Calu3 (cell line): ENCODE measurements at regions not wholly inside any gene's neighbourhood (a gene's known extent, or its start where the extent isn't known, plus 50 kb on each side); places are given as distances from the start of the nearest gene placed in this dataset.

Source experiments
- BruUV-seq: library from RNA; stranded (reverse); fragments of 400-500 nt; replicated peaks from 2 replicates; lab custom pipeline; 2021; lab: Mats Ljungman, UMichigan
- CTCF ChIA-PET: fragments of 300-600 bp; sonication (Branson Sonifier 250); formaldehyde crosslinking; loops from one replicate; lab custom pipeline; 2022; ENCODE audit warnings: antibody characterized with exemption; lab: Charles Lee
- DNase-seq: peaks from one replicate; pipeline ENCODE4 v3.0.0; 2022
- H3K27ac Mint-ChIP-seq: one replicate; pipeline ENCODE4 v1.8.0; 2022; ENCODE audit warnings: mixed read lengths; ENCODE audit not compliant: unreplicated experiment
- H3K27me3 Mint-ChIP-seq: one replicate; pipeline ENCODE4 v1.8.0; 2022; ENCODE audit warnings: mixed read lengths; ENCODE audit not compliant: unreplicated experiment
- H3K36me3 Mint-ChIP-seq: one replicate; pipeline ENCODE4 v1.8.0; 2022; ENCODE audit warnings: mild to moderate bottlenecking, moderate library complexity, mixed read lengths; ENCODE audit not compliant: insufficient read depth, unreplicated experiment
- H3K4me1 Mint-ChIP-seq: one replicate; pipeline ENCODE4 v1.8.0; 2022; ENCODE audit warnings: mild to moderate bottlenecking, low read depth, mixed read lengths; ENCODE audit not compliant: unreplicated experiment
- H3K4me3 Mint-ChIP-seq: one replicate; pipeline ENCODE4 v1.8.0; 2022; ENCODE audit warnings: mild to moderate bottlenecking, low read depth, moderate library complexity, mixed read lengths; ENCODE audit not compliant: unreplicated experiment
- H3K9me3 Mint-ChIP-seq: one replicate; pipeline ENCODE4 v1.8.0; 2022; ENCODE audit warnings: low read depth, mixed read lengths; ENCODE audit not compliant: unreplicated experiment
- intact Hi-C: fragments of 100-400 bp; cut with micrococcal nuclease; formaldehyde crosslinking; loops from one replicate; pipeline ENCODE4 v1.10.0; 2022; ENCODE audit not compliant: unreplicated experiment
- TF ChIP-seq, protein P1 (sequence below): fragments of 200-600 bp; IDR thresholded peaks from one replicate; pipeline ENCODE4 v1.8.0; 2022; ENCODE audit warnings: antibody characterized with exemption; ENCODE audit not compliant: unreplicated experiment

DNA sequence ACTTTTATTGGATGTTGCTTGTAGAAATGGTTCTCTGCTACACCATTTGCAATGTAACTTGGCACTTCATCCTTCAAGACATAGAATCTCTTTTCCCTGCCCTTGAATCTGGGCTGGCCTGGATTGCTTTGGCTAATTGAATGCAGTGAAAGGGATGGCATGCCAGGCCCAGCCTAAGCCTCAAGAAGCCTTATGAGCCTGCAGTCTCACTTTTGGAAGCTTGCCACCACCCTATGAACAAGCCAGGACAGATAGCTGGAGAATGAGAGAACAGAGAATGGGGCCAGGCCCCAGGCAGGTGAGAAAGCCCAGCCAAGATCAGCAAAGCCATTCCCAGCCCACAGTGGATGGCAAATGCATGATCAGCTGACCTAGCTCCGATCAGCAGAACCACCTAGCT is 117.0 kb upstream of the ADRA1D start:
- Mint-ChIP-seq H3K4me3 (no peak overlapping the region), H3K27me3 (peaks cover 100% of the 10 kb centered on the region), H3K9me3 (no peaks in the 10 kb centered on the region), H3K36me3 (no peaks in the 10 kb centered on the region), H3K4me1 (no peaks in the 10 kb centered on the region), H3K27ac (no peak overlapping the region)
- TF ChIP-seq, protein P1, sequence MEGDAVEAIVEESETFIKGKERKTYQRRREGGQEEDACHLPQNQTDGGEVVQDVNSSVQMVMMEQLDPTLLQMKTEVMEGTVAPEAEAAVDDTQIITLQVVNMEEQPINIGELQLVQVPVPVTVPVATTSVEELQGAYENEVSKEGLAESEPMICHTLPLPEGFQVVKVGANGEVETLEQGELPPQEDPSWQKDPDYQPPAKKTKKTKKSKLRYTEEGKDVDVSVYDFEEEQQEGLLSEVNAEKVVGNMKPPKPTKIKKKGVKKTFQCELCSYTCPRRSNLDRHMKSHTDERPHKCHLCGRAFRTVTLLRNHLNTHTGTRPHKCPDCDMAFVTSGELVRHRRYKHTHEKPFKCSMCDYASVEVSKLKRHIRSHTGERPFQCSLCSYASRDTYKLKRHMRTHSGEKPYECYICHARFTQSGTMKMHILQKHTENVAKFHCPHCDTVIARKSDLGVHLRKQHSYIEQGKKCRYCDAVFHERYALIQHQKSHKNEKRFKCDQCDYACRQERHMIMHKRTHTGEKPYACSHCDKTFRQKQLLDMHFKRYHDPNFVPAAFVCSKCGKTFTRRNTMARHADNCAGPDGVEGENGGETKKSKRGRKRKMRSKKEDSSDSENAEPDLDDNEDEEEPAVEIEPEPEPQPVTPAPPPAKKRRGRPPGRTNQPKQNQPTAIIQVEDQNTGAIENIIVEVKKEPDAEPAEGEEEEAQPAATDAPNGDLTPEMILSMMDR, result no peak
- no TSS peak for BruUV-seq
- intact Hi-C loops, result no loop called here
- CTCF ChIA-PET, result no interaction called here
- no peak for DNase-seq

DNA sequence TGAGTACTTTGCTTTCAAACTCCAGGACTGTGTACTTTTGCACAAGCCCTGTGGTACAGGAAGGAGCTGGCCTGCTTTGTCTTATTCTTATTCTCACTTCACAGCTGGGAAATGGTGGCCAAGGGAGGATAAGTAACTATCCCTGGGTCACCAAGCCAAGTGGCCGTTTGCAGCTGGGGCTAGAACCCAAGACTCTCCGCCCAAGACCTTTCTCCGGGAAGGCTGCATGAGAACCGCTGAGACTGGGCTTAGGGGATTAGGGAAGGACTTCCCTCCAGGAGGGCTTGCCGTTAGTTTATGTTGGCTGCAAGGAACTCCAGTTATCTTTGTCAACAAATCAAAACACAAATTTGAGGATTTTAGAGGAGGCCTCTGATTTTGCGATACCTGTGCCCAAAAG is 109.5 kb upstream of the ADRA1D start:
- intact Hi-C loops, result no loop called here

DNA sequence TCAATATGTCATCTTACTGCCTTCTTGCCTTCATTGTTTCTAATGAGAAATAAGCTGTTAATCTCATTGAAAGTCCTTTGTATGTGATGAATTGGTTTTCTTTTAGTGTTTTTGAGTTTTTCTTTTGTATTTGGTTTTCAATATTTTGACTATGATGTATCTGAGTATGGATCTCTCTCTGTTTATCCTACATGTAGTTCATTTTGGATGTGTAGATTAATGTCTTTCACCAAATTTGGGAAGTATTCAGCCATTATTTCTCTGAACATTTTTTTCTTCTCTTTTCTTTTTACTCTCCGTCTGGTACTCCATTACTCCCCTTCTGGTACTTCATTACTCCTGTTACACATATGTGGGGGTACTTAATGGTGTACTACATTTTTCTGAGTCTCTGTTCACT is 103.3 kb upstream of the ADRA1D start:
- CTCF ChIA-PET, result no interaction called here
- H3K27ac Mint-ChIP-seq, result no peak overlapping the region
- peaks cover 73% of the 10 kb centered on the region for H3K27me3 Mint-ChIP-seq
- TF ChIP-seq, protein P1, result no peak
- H3K4me1 Mint-ChIP-seq, result no peaks in the 10 kb centered on the region
- DNase-seq, result no peak
- intact Hi-C loops, result no loop called here
- no TSS peak for BruUV-seq
- peaks cover 5% of the 10 kb centered on the region for H3K9me3 Mint-ChIP-seq
- no peaks in the 10 kb centered on the region for H3K36me3 Mint-ChIP-seq
- no peak overlapping the region for H3K4me3 Mint-ChIP-seq

More for the DNA sequence above, 109.5 kb upstream of the ADRA1D start:
- Mint-ChIP-seq H3K36me3 (no peaks in the 10 kb centered on the region), H3K9me3 (no peaks in the 10 kb centered on the region), H3K4me1 (no peaks in the 10 kb centered on the region), H3K27me3 (peaks cover 100% of the 10 kb centered on the region), H3K27ac (no peak overlapping the region), H3K4me3 (no peak overlapping the region)
- no TSS peak for BruUV-seq
- CTCF ChIA-PET, result no interaction called here
- TF ChIP-seq, protein P1, result no peak
- no peak for DNase-seq

DNA sequence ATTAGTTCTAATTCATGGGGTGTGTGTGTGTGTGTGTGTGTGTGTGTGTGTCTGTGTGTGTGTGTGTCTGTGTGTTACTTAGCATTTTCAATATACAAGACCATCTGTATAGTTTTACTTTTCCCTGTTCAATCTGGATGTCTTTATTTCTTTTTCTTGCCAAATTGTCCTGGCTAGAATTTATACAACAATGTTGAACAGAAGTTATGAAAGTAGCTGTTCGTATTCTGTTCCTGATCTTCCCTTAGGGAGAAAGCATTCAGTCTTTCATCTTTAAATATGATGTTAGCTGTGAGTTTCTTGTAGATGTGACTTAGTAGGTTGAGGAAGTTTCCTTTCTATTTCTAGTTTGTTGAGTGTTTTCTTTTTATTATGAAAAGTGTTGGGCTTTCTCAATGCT is 101.0 kb upstream of the ADRA1D start:
- intact Hi-C loops, result no loop called here
- Mint-ChIP-seq H3K27ac (no peak overlapping the region), H3K36me3 (no peaks in the 10 kb centered on the region), H3K4me1 (no peaks in the 10 kb centered on the region), H3K27me3 (peaks cover 73% of the 10 kb centered on the region), H3K9me3 (peaks cover 5% of the 10 kb centered on the region), H3K4me3 (no peak overlapping the region)
- no TSS peak for BruUV-seq
- TF ChIP-seq, protein P1, result no peak
- CTCF ChIA-PET, result no interaction called here
- DNase-seq, result no peak
